Psoas muscle (tissue), 7 donors: ENCODE measurements at regions not wholly inside any gene's neighbourhood (a gene's known extent, or its start where the extent isn't known, plus 50 kb on each side); places are given as distances from the start of the nearest gene placed in this dataset.

Source experiments
- ATAC-seq, 4 donors: fragments of 200-7000 bp; cut with Tn5 transposase; one replicate each; pipeline ENCODE4 v1.9.1; 2020; ENCODE audit warnings: moderate library complexity in 3 of 4, mild to moderate bottlenecking in 2 of 4
- DNase-seq, 2 donors: peaks; one replicate each; pipeline ENCODE4 v3.0.0-alpha.2; 2020
- H3K27ac ChIP-seq: fragments of 200-600 bp; one replicate; pipeline ENCODE4 v1.8.0; 2022
- H3K27me3 ChIP-seq, 3 donors: fragments of 200-600 bp in 1 of 3; one replicate each; pipeline versions ENCODE4 v1.6.1 to v1.8.0; 2013 to 2022; ENCODE audit warnings: low read length in 2 of 3, mild to moderate bottlenecking in 2 of 3, moderate library complexity in 1 of 3; ENCODE audit not compliant: insufficient read depth in 3 of 3
- H3K36me3 ChIP-seq, 2 donors: fragments of 200-600 bp in 1 of 2; one replicate each; pipeline versions ENCODE4 v1.6.1 to v1.8.0; 2013 to 2022; ENCODE audit warnings: low read depth in 1 of 2, mild to moderate bottlenecking in 1 of 2, moderate library complexity in 1 of 2; ENCODE audit not compliant: insufficient read depth in 1 of 2
- H3K4me1 ChIP-seq: fragments of 200-600 bp; one replicate; pipeline ENCODE4 v1.8.0; 2022
- H3K4me3 ChIP-seq: fragments of 200-600 bp; one replicate; pipeline ENCODE4 v1.8.0; 2022; ENCODE audit warnings: mild to moderate bottlenecking
- H3K9me3 ChIP-seq: fragments of 200-600 bp; one replicate; pipeline ENCODE4 v1.8.0; 2022
- WGBS, 3 donors: extraction: QIAGEN DNeasy Blood & Tissue Kit; methylation state at CpG; one replicate each; pipeline versions ENCODE4 v1.1.6 to v1.1.7; 2013; 5-methylcytosine and 5-hydroxymethylcytosine counted together
- intact Hi-C, 2 donors: fragments of 100-400 bp; cut with DNase I; formaldehyde crosslinking; loops; one replicate each; pipeline versions ENCODE4 v1.11.0 to v1.14.2; 2022
- TF ChIP-seq, protein P1 (sequence below): fragments of 200-600 bp; IDR thresholded peaks from one replicate; pipeline ENCODE4 v1.8.0; 2022; ENCODE audit warnings: antibody characterized with exemption
- donor health status: healthy with polysubstance abuse.
- donor health status: DM: no; HTN: no; CAD: no; lungs with moderate emphysema.
- donor health status: Bipolar disorder and iron deficiency.
- donor health status: healthy.
- donor health status: DM: yes; HTN: yes; CAD: no.
- donor health status: DM: no; HTN: no; CAD: no.
- donor health status: DM: yes; HTN: yes; CAD: no.

DNA sequence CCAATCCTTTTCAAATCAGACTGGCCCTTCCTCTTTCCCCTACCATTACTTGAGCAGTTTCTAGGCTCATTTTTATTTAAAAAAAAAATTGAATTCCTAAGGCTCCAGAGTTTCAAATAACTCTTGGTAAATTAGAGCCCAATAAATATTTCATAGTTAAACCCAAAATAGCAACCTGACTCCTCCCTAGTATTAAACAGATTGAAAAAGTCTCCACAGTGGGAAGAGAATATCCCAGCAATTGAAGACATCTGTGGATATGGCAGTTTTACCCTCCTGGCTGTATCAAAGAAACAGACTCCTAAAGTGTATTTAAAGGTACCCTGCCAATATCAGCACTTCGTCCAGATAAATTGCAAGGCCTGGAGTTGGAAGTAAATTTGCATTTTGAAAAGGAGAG is 52.7 kb upstream of the GDNF start:
- no peak for DNase-seq

DNA sequence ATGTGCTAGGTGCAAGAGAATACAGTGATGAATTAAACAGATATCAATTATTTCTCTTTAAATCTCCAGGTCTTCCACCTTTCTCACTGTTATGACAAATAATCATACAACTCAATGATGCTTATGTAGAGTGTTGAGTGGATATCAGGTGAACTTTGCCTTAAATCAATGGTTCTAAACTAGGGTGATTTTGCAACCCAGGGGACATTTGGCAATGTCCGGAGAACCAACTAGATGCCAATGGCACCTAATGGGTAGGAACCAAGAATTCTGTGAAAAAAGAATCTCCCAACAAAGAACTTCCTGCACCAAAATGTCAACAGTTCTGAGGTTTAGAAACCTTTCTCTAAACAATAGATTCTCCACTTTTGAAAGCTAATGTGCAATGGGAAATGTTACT is 52.0 kb upstream of the GDNF start:
- intact Hi-C loops, result loop anchor here in 1 of 2 donors (5.0 kb wide), 1 partner anchor 40 kb away; no protein-coding TSS in a partner anchor
- Histone ChIP-seq H3K4me1 (peaks cover 18% of the 10 kb centered on the region), H3K4me3 (no peak overlapping the region), H3K27ac (peak overlapping the region; percentile 78), H3K36me3 (no peaks in the 10 kb centered on the region), H3K27me3 (no peaks in the 10 kb centered on the region), H3K9me3 (no peaks in the 10 kb centered on the region)
- WGBS, 3 donors, result 84 to 100% (median 93%) methylated on average over 1 of the region's 1 CpG
- ATAC-seq (no peak), DNase-seq (no peak)
- TF ChIP-seq, protein P1, sequence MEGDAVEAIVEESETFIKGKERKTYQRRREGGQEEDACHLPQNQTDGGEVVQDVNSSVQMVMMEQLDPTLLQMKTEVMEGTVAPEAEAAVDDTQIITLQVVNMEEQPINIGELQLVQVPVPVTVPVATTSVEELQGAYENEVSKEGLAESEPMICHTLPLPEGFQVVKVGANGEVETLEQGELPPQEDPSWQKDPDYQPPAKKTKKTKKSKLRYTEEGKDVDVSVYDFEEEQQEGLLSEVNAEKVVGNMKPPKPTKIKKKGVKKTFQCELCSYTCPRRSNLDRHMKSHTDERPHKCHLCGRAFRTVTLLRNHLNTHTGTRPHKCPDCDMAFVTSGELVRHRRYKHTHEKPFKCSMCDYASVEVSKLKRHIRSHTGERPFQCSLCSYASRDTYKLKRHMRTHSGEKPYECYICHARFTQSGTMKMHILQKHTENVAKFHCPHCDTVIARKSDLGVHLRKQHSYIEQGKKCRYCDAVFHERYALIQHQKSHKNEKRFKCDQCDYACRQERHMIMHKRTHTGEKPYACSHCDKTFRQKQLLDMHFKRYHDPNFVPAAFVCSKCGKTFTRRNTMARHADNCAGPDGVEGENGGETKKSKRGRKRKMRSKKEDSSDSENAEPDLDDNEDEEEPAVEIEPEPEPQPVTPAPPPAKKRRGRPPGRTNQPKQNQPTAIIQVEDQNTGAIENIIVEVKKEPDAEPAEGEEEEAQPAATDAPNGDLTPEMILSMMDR, result no peak

More for the DNA sequence above, 52.7 kb upstream of the GDNF start:
- peak overlapping the region; percentile 78 for H3K27ac ChIP-seq
- 31 to 54% (median 31%) methylated on average over 1 of the region's 1 CpG for WGBS, 3 donors
- no peak for ATAC-seq
- H3K27me3 ChIP-seq, result no peaks in the 10 kb centered on the region
- intact Hi-C loops, result loop anchor here in 1 of 2 donors (5.0 kb wide), 1 partner anchor 40 kb away; no protein-coding TSS in a partner anchor
- no peaks in the 10 kb centered on the region for H3K9me3 ChIP-seq
- no peak overlapping the region for H3K4me3 ChIP-seq
- peaks cover 18% of the 10 kb centered on the region for H3K4me1 ChIP-seq
- TF ChIP-seq, protein P1, result no peak
- no peaks in the 10 kb centered on the region for H3K36me3 ChIP-seq

DNA sequence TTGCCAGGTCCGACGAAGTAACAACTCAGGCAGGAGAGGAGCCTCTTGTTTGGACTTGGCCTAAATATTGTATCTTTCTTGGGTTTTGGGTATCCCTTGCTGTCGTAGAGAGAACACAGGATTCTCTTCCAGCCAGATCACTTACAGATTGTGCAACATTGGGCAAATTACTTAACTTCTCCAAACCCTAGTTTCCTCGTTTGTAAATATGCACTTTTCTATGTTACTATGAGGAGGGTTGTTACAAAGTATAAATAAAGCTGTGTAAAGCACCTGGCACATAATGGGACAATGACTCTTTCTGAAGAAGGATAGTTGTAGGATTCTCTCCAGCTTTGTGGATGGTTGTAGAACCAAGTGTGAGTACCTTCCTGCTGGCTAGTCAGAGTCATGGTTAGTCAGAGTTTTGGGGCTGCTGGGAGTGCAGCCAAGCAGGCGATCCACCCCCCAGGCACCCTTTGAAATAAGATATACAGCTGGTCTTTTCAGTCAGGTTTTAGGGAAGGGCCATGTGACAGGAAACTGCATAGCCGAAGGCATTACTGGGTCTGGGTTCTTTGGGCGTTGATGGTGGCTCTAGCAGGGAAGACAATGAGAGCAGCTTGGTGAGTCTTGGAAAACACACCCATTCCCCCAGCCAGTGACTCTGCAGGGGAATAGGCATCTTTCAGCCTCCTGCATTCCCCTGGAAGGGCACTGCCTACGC is 49.9 kb upstream of the GDNF start:
- H3K27me3 ChIP-seq, result no peaks in the 10 kb centered on the region
- TF ChIP-seq, protein P1, result no peak
- intact Hi-C loops, result loop anchor here (2.0 to 5.0 kb wide), 2 partner anchors 31 to 37 kb away; no protein-coding TSS in a partner anchor

More for the DNA sequence above, 49.9 kb upstream of the GDNF start:
- no peak for DNase-seq
- no peak overlapping the region for H3K4me3 ChIP-seq
- no peaks in the 10 kb centered on the region for H3K36me3 ChIP-seq
- H3K4me1 ChIP-seq, result peaks cover 18% of the 10 kb centered on the region
- 56 to 67% (median 61%) methylated on average over 8 of the region's 8 CpGs for WGBS, 3 donors
- no peak overlapping the region for H3K27ac ChIP-seq
- peak in 1 of 4 donors; percentile 26 for ATAC-seq
- H3K9me3 ChIP-seq, result no peaks in the 10 kb centered on the region
